ENCODE measurements at regions not wholly inside any gene's neighbourhood (a gene's known extent, or its start where the extent isn't known, plus 50 kb on each side); places are given as distances from the start of the nearest gene placed in this dataset.
A peak's percentile ranks its signal among the peaks of the same experiment; 100 is the strongest.

- H2AK5ac ChIP-seq (ENCODE audit: low read depth, low read length) = no peak overlapping the region
- no peak overlapping the region for H3K4ac ChIP-seq (ENCODE audit: low read length)
- peaks cover 0 to 2% of the 10 kb centered on the region in 2 donors for H3K9me3 ChIP-seq (replicated peaks in 1 of 2; ENCODE audit: control insufficient read depth in 2 of 2, insufficient read depth in 1 of 2, low read depth in 1 of 2, low read length in 2 of 2)
- H2AFZ ChIP-seq (ENCODE audit: low read length) = no peak overlapping the region
- no peak overlapping the region for H4K8ac ChIP-seq (ENCODE audit: low read depth, low read length)
- no peaks in the 10 kb centered on the region for H3K4me1 ChIP-seq (ENCODE audit: control insufficient read depth in 2 of 2, insufficient read depth in 1 of 2, low read depth in 1 of 2, low read length in 2 of 2)
- H2BK15ac ChIP-seq (ENCODE audit: low read length) = no peak overlapping the region
- H3K14ac ChIP-seq (ENCODE audit: low read length) = no peak overlapping the region
- H3K79me1 ChIP-seq (ENCODE audit: low read depth, low read length) = no peaks in the 10 kb centered on the region
- H3K4me3 ChIP-seq (ENCODE audit: low read length in 2 of 2) = no peak overlapping the region
- H2BK5ac ChIP-seq (ENCODE audit: low read length) = no peak overlapping the region
- H3K18ac ChIP-seq (ENCODE audit: low read length) = peak overlapping the region; percentile 8
- H3K4me2 ChIP-seq (ENCODE audit: insufficient read depth, low read length, poor library complexity, severe bottlenecking) = no peak overlapping the region
- no peaks in the 10 kb centered on the region for H3K36me3 ChIP-seq (replicated peaks in 1 of 2; ENCODE audit: control insufficient read depth in 2 of 2, insufficient read depth in 2 of 2, low read length in 2 of 2)
- H2BK12ac ChIP-seq (ENCODE audit: low read length) = no peak overlapping the region
- no peak overlapping the region for H3K9ac ChIP-seq (ENCODE audit: low read depth, low read length, poor library complexity)
- no CpG with 5 or more reads among the region's 2 CpGs for WGBS, 2 donors (ENCODE audit: extremely low coverage in 2 of 2, insufficient read length in 2 of 2, insufficient replicate concordance in 1 of 2)
- no peak overlapping the region for H4K91ac ChIP-seq (ENCODE audit: low read depth, low read length, poor library complexity)
- H3K27ac ChIP-seq (replicated peaks; ENCODE audit: low read length) = no peak overlapping the region
- no peak overlapping the region for H2BK120ac ChIP-seq (ENCODE audit: low read depth, low read length)
- H3K27me3 ChIP-seq (ENCODE audit: control insufficient read depth in 3 of 3, insufficient read depth in 3 of 3, low read depth in 1 of 3, low read length in 3 of 3) = no peaks in the 10 kb centered on the region
- no peak for DNase-seq (ENCODE audit: low spot score)
- no peak overlapping the region for H3K23ac ChIP-seq (ENCODE audit: low read depth, low read length, poor library complexity)
Observed at GRCh38 chr5:33166948-33167347, 273.8 kb upstream of the TARS1 start.

DNA sequence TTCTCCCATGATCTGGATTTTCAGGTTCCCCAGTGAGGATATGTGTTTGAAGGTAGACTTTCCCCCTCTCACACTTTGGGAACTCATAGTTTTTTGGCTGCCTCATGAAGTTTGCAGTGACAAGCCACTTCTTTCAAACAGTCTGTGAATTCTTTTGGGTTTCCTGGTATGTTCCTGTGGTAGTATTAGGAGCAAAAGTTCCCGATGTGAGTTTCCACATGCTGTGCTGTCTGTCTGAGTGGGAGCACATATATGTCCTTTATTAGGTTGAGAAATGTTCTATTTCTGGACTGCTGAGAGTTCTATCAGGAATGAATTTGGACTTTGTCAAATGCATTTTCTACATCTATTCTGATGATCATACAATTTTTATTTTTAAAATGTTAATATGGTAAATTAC, 273.2 kb upstream of the TARS1 start:
- Histone ChIP-seq H3K23ac (ENCODE audit: low read depth, low read length, poor library complexity) (no peak overlapping the region), H3K79me1 (ENCODE audit: low read depth, low read length) (no peaks in the 10 kb centered on the region), H3K4me1 (ENCODE audit: control insufficient read depth in 2 of 2, insufficient read depth in 1 of 2, low read depth in 1 of 2, low read length in 2 of 2) (no peaks in the 10 kb centered on the region), H3K27me3 (ENCODE audit: control insufficient read depth in 3 of 3, insufficient read depth in 3 of 3, low read depth in 1 of 3, low read length in 3 of 3) (no peaks in the 10 kb centered on the region), H3K4me3 (ENCODE audit: low read length in 2 of 2) (no peak overlapping the region), H3K14ac (ENCODE audit: low read length) (no peak overlapping the region), H4K91ac (ENCODE audit: low read depth, low read length, poor library complexity) (no peak overlapping the region), H3K36me3 (replicated peaks in 1 of 2; ENCODE audit: control insufficient read depth in 2 of 2, insufficient read depth in 2 of 2, low read length in 2 of 2) (no peaks in the 10 kb centered on the region), H3K18ac (ENCODE audit: low read length) (no peak overlapping the region), H2BK15ac (ENCODE audit: low read length) (no peak overlapping the region), H3K4me2 (ENCODE audit: insufficient read depth, low read length, poor library complexity, severe bottlenecking) (no peak overlapping the region), H4K8ac (ENCODE audit: low read depth, low read length) (no peak overlapping the region), H2BK5ac (ENCODE audit: low read length) (no peak overlapping the region), H2BK12ac (ENCODE audit: low read length) (no peak overlapping the region), H2AK5ac (ENCODE audit: low read depth, low read length) (no peak overlapping the region), H3K27ac (replicated peaks; ENCODE audit: low read length) (no peak overlapping the region), H2BK120ac (ENCODE audit: low read depth, low read length) (no peak overlapping the region), H3K9ac (ENCODE audit: low read depth, low read length, poor library complexity) (no peak overlapping the region), H2AFZ (ENCODE audit: low read length) (no peak overlapping the region), H3K9me3 (replicated peaks in 1 of 2; ENCODE audit: control insufficient read depth in 2 of 2, insufficient read depth in 1 of 2, low read depth in 1 of 2, low read length in 2 of 2) (peaks cover 0 to 2% of the 10 kb centered on the region in 2 donors), H3K4ac (ENCODE audit: low read length) (no peak overlapping the region)
- no peak for DNase-seq (ENCODE audit: low spot score)
- no CpG with 5 or more reads among the region's 1 CpG for WGBS, 2 donors (ENCODE audit: extremely low coverage in 2 of 2, insufficient read length in 2 of 2, insufficient replicate concordance in 1 of 2)

- Histone ChIP-seq H3K79me1 (ENCODE audit: low read depth, low read length) (no peaks in the 10 kb centered on the region), H3K9me3 (replicated peaks in 1 of 2; ENCODE audit: control insufficient read depth in 2 of 2, insufficient read depth in 1 of 2, low read depth in 1 of 2, low read length in 2 of 2) (peaks cover 0 to 2% of the 10 kb centered on the region in 2 donors), H3K9ac (ENCODE audit: low read depth, low read length, poor library complexity) (no peak overlapping the region), H3K4me1 (ENCODE audit: control insufficient read depth in 2 of 2, insufficient read depth in 1 of 2, low read depth in 1 of 2, low read length in 2 of 2) (no peaks in the 10 kb centered on the region), H2AFZ (ENCODE audit: low read length) (no peak overlapping the region), H3K14ac (ENCODE audit: low read length) (no peak overlapping the region), H2AK5ac (ENCODE audit: low read depth, low read length) (no peak overlapping the region), H2BK12ac (ENCODE audit: low read length) (no peak overlapping the region), H4K91ac (ENCODE audit: low read depth, low read length, poor library complexity) (no peak overlapping the region), H3K4me2 (ENCODE audit: insufficient read depth, low read length, poor library complexity, severe bottlenecking) (no peak overlapping the region), H3K4me3 (ENCODE audit: low read length in 2 of 2) (no peak overlapping the region), H2BK15ac (ENCODE audit: low read length) (no peak overlapping the region), H3K36me3 (replicated peaks in 1 of 2; ENCODE audit: control insufficient read depth in 2 of 2, insufficient read depth in 2 of 2, low read length in 2 of 2) (no peaks in the 10 kb centered on the region), H2BK5ac (ENCODE audit: low read length) (no peak overlapping the region), H2BK120ac (ENCODE audit: low read depth, low read length) (no peak overlapping the region), H3K4ac (ENCODE audit: low read length) (no peak overlapping the region), H3K27me3 (ENCODE audit: control insufficient read depth in 3 of 3, insufficient read depth in 3 of 3, low read depth in 1 of 3, low read length in 3 of 3) (no peaks in the 10 kb centered on the region), H4K8ac (ENCODE audit: low read depth, low read length) (no peak overlapping the region), H3K23ac (ENCODE audit: low read depth, low read length, poor library complexity) (no peak overlapping the region), H3K18ac (ENCODE audit: low read length) (no peak overlapping the region), H3K27ac (replicated peaks; ENCODE audit: low read length) (no peak overlapping the region)
- WGBS, 2 donors (ENCODE audit: extremely low coverage in 2 of 2, insufficient read length in 2 of 2, insufficient replicate concordance in 1 of 2) = no CpG with 5 or more reads among the region's 1 CpG
- DNase-seq (ENCODE audit: low spot score) = no peak
Observed at GRCh38 chr5:33170411-33170810, 270.4 kb upstream of the TARS1 start.

GRCh38 chr5:33174383-33174782, 266.4 kb upstream of the TARS1 start:
- Histone ChIP-seq H4K8ac (ENCODE audit: low read depth, low read length) (no peak overlapping the region), H2AK5ac (ENCODE audit: low read depth, low read length) (no peak overlapping the region), H3K4me2 (ENCODE audit: insufficient read depth, low read length, poor library complexity, severe bottlenecking) (no peak overlapping the region), H2BK120ac (ENCODE audit: low read depth, low read length) (no peak overlapping the region), H3K23ac (ENCODE audit: low read depth, low read length, poor library complexity) (no peak overlapping the region), H2BK12ac (ENCODE audit: low read length) (no peak overlapping the region), H3K4me1 (ENCODE audit: control insufficient read depth in 2 of 2, insufficient read depth in 1 of 2, low read depth in 1 of 2, low read length in 2 of 2) (no peaks in the 10 kb centered on the region), H2BK15ac (ENCODE audit: low read length) (no peak overlapping the region), H3K18ac (ENCODE audit: low read length) (no peak overlapping the region), H4K91ac (ENCODE audit: low read depth, low read length, poor library complexity) (no peak overlapping the region), H3K9ac (ENCODE audit: low read depth, low read length, poor library complexity) (no peak overlapping the region), H3K36me3 (replicated peaks in 1 of 2; ENCODE audit: control insufficient read depth in 2 of 2, insufficient read depth in 2 of 2, low read length in 2 of 2) (no peaks in the 10 kb centered on the region), H3K14ac (ENCODE audit: low read length) (no peak overlapping the region), H3K27ac (replicated peaks; ENCODE audit: low read length) (no peak overlapping the region), H3K79me1 (ENCODE audit: low read depth, low read length) (no peaks in the 10 kb centered on the region), H3K4me3 (ENCODE audit: low read length in 2 of 2) (no peak overlapping the region), H3K27me3 (ENCODE audit: control insufficient read depth in 3 of 3, insufficient read depth in 3 of 3, low read depth in 1 of 3, low read length in 3 of 3) (no peaks in the 10 kb centered on the region), H2AFZ (ENCODE audit: low read length) (no peak overlapping the region), H3K4ac (ENCODE audit: low read length) (no peak overlapping the region), H3K9me3 (replicated peaks in 1 of 2; ENCODE audit: control insufficient read depth in 2 of 2, insufficient read depth in 1 of 2, low read depth in 1 of 2, low read length in 2 of 2) (peaks cover 0 to 2% of the 10 kb centered on the region in 2 donors), H2BK5ac (ENCODE audit: low read length) (no peak overlapping the region)
- no peak for DNase-seq (ENCODE audit: low spot score)
- WGBS, 2 donors (ENCODE audit: extremely low coverage in 2 of 2, insufficient read length in 2 of 2, insufficient replicate concordance in 1 of 2) = no CpG with 5 or more reads among the region's 5 CpGs
